H7 (cell line): ENCODE measurements at regions not wholly inside any gene's neighbourhood (a gene's known extent, or its start where the extent isn't known, plus 50 kb on each side); places are given as distances from the start of the nearest gene placed in this dataset.
"Not testable (repeated sequence)": the region's sequence is repeated elsewhere in the genome, so short reads cannot be mapped to it uniquely, and the experiment has no call there.

ENCODE experiments used
- DNase-seq: peaks from one replicate; pipeline ENCODE4 v3.0.0; 2012
- H3K27me3 ChIP-seq: 2 replicates; pipeline ENCODE4 v1.6.0; 2011; ENCODE audit warnings: mild to moderate bottlenecking, low read length; ENCODE audit not compliant: control insufficient read depth, insufficient read depth
- H3K36me3 ChIP-seq: replicated peaks from 2 replicates; pipeline ENCODE4 v1.5.1; 2011; ENCODE audit warnings: low read length; ENCODE audit not compliant: control insufficient read depth, insufficient read depth
- H3K4me3 ChIP-seq: 2 replicates; pipeline ENCODE4 v1.5.1; 2011; ENCODE audit warnings: low read depth, mild to moderate bottlenecking, control low read depth, low read length, moderate library complexity; ENCODE audit not compliant: insufficient read depth

- no peak for DNase-seq
- no peaks in the 10 kb centered on the region for H3K36me3 ChIP-seq
- H3K27me3 ChIP-seq, result no peaks in the 10 kb centered on the region; the same call in 1 of the 2 replicates
- no peak overlapping the region for H3K4me3 ChIP-seq
These were observed 75.6 kb upstream of the SRD5A3 start for GRCh38 chr4:55270481-55270880.

- DNase-seq, result no peak
- Histone ChIP-seq H3K36me3 (no peaks in the 10 kb centered on the region), H3K27me3 (no peaks in the 10 kb centered on the region; the same call in 1 of the 2 replicates), H3K4me3 (no peak overlapping the region)
These were observed 73.9 kb upstream of the SRD5A3 start for GRCh38 chr4:55272102-55272501.

GRCh38 chr4:55272589-55272988 is 73.5 kb upstream of the SRD5A3 start:
- Histone ChIP-seq H3K36me3 (no peaks in the 10 kb centered on the region), H3K27me3 (no peaks in the 10 kb centered on the region; the same call in 1 of the 2 replicates), H3K4me3 (no peak overlapping the region)
- DNase-seq, result no peak

GRCh38 chr4:55277011-55277410 is 69.0 kb upstream of the SRD5A3 start:
- no peaks in the 10 kb centered on the region for H3K27me3 ChIP-seq
- H3K36me3 ChIP-seq, result no peaks in the 10 kb centered on the region
- no peak overlapping the region for H3K4me3 ChIP-seq
- DNase-seq, result no peak

GRCh38 chr4:55278316-55278715 is 67.7 kb upstream of the SRD5A3 start:
- no peak for DNase-seq
- Histone ChIP-seq H3K27me3 (no peaks in the 10 kb centered on the region), H3K4me3 (no peak overlapping the region), H3K36me3 (no peaks in the 10 kb centered on the region)

GRCh38 chr4:55280474-55280873 is 65.6 kb upstream of the SRD5A3 start:
- not testable (repeated sequence) for DNase-seq, H3K27me3 ChIP-seq, H3K4me3 ChIP-seq, H3K36me3 ChIP-seq

GRCh38 chr4:55281118-55281683 is 64.8 kb upstream of the SRD5A3 start:
- not testable (repeated sequence) for H3K4me3 ChIP-seq, H3K27me3 ChIP-seq, H3K36me3 ChIP-seq, DNase-seq

GRCh38 chr4:55284331-55284730 is 61.7 kb upstream of the SRD5A3 start:
- Histone ChIP-seq H3K36me3 (no peaks in the 10 kb centered on the region), H3K4me3 (no peak overlapping the region), H3K27me3 (no peaks in the 10 kb centered on the region)
- DNase-seq, result no peak

GRCh38 chr4:55291227-55291640 is 54.8 kb upstream of the SRD5A3 start:
- Histone ChIP-seq H3K36me3 (no peaks in the 10 kb centered on the region), H3K4me3 (no peak overlapping the region), H3K27me3 (no peaks in the 10 kb centered on the region)
- DNase-seq, result no peak

GRCh38 chr4:55296096-55296495 is 49.9 kb upstream of the SRD5A3 start:
- Histone ChIP-seq H3K27me3 (no peaks in the 10 kb centered on the region), H3K4me3 (no peak overlapping the region), H3K36me3 (no peaks in the 10 kb centered on the region)
- no peak for DNase-seq
